ENCODE measurements at regions not wholly inside any gene's neighbourhood (a gene's known extent, or its start where the extent isn't known, plus 50 kb on each side); places are given as distances from the start of the nearest gene placed in this dataset.

DNA sequence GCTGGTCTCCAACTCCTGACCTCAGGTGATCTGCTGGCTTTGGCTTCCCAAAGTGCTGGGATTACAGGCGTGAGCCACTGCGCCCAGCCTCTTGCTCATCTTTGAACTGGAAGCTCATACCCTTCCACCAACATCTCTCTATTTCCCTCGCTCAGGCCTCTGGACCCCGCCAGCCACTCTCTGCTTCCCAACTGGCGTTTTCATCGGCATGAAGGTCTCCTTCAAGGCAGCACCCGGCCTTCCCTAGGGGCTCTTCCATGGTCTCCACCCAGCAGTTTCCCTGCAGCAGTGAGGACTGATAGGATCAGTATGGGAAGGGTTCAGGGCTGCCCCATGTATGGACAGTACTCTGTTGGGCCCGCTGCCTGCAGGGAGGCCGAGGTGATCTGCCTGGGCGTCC lies 65.8 kb upstream of the HS6ST1 start:
- DNase-seq (ENCODE audit: low read depth) = no peak
- TF ChIP-seq CTCF (IDR thresholded peaks at IDR 0.05; ENCODE audit: control insufficient read depth, insufficient read depth, low read depth, low read length, missing control alignments) = no peak
- no peak overlapping the region for H3K4me3 ChIP-seq (ENCODE audit: control insufficient read depth, low read depth, low read length)

DNA sequence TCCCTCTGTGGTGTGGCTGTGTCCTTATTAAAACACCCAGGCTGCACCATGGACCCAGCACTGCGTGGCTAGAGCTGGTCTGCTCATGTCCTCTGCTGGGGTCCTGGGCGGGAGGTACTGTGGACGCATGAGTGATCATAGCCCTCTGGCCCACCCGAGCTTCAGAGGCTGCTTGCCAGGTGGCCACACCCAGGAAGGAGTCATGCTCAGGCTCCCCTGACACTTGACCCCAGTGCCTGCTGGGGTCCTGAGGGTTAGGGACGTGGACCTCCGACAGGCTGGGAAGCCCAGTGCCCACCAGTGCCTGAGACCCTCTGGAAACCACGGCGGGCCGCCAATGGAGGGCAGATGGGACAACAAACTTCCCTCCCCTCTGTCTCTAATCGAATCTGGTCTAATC lies 66.3 kb upstream of the HS6ST1 start:
- no peak for TF ChIP-seq CTCF (IDR thresholded peaks at IDR 0.05; ENCODE audit: control insufficient read depth, insufficient read depth, low read depth, low read length, missing control alignments)
- no peak for DNase-seq (ENCODE audit: low read depth)
- no peak overlapping the region for H3K4me3 ChIP-seq (ENCODE audit: control insufficient read depth, low read depth, low read length)

- DNase-seq (ENCODE audit: low read depth) = no peak
- no peak for TF ChIP-seq CTCF (IDR thresholded peaks at IDR 0.05; ENCODE audit: control insufficient read depth, insufficient read depth, low read depth, low read length, missing control alignments)
- no peak overlapping the region for H3K4me3 ChIP-seq (ENCODE audit: control insufficient read depth, low read depth, low read length)
These were observed 66.7 kb upstream of the HS6ST1 start for GRCh38 chr2:128385365-128385764.

- H3K4me3 ChIP-seq (ENCODE audit: control insufficient read depth, low read depth, low read length) = no peak overlapping the region
- no peak for TF ChIP-seq CTCF (IDR thresholded peaks at IDR 0.05; ENCODE audit: control insufficient read depth, insufficient read depth, low read depth, low read length, missing control alignments)
- no peak for DNase-seq (ENCODE audit: low read depth)
These were observed 67.4 kb upstream of the HS6ST1 start for GRCh38 chr2:128386066-128386465.

- no peak for DNase-seq (ENCODE audit: low read depth)
- no peak overlapping the region for H3K4me3 ChIP-seq (ENCODE audit: control insufficient read depth, low read depth, low read length)
- no peak for TF ChIP-seq CTCF (IDR thresholded peaks at IDR 0.05; ENCODE audit: control insufficient read depth, insufficient read depth, low read depth, low read length, missing control alignments)
These were observed 69.9 kb upstream of the HS6ST1 start for GRCh38 chr2:128388499-128388941.

- DNase-seq (ENCODE audit: low read depth) = no peak
- no peak for TF ChIP-seq CTCF (IDR thresholded peaks at IDR 0.05; ENCODE audit: control insufficient read depth, insufficient read depth, low read depth, low read length, missing control alignments)
- no peak overlapping the region for H3K4me3 ChIP-seq (ENCODE audit: control insufficient read depth, low read depth, low read length)
These were observed 70.9 kb upstream of the HS6ST1 start for GRCh38 chr2:128389388-128390086.
